Hepatocyte (in vitro differentiated cells): ENCODE measurements at regions not wholly inside any gene's neighbourhood (a gene's known extent, or its start where the extent isn't known, plus 50 kb on each side); places are given as distances from the start of the nearest gene placed in this dataset.

Source experiments
- DNase-seq: peaks from one replicate; pipeline ENCODE4 v3.0.0-alpha.2; 2016; ENCODE audit warnings: low spot score
- H2AFZ ChIP-seq: fragments of 200-600 bp; sonication (generic); 2 replicates; pipeline ENCODE4 v1.6.0; 2016; ENCODE audit warnings: antibody characterized with exemption, mild to moderate bottlenecking
- H3K27ac ChIP-seq: fragments of 200-600 bp; sonication (generic); 2 replicates; pipeline ENCODE4 v1.5.1; 2016; ENCODE audit warnings: mild to moderate bottlenecking
- H3K27me3 ChIP-seq: fragments of 200-600 bp; sonication (generic); 2 replicates; pipeline ENCODE4 v1.6.1; 2016
- H3K36me3 ChIP-seq: fragments of 200-600 bp; sonication (generic); replicated peaks from 2 replicates; pipeline ENCODE4 v1.5.1; 2016; ENCODE audit warnings: low read depth; ENCODE audit not compliant: insufficient read depth
- H3K4me1 ChIP-seq: fragments of 200-600 bp; sonication (generic); 2 replicates; pipeline ENCODE4 v1.5.1; 2016; ENCODE audit warnings: mild to moderate bottlenecking, moderate library complexity; ENCODE audit not compliant: insufficient read depth
- H3K4me2 ChIP-seq: fragments of 200-600 bp; sonication (generic); 2 replicates; pipeline ENCODE4 v1.6.0; 2016
- H3K4me3 ChIP-seq: fragments of 200-600 bp; sonication (generic); 2 replicates; pipeline ENCODE4 v1.5.1; 2016; ENCODE audit warnings: mild to moderate bottlenecking
- H3K79me2 ChIP-seq: fragments of 200-600 bp; sonication (generic); 2 replicates; pipeline ENCODE4 v1.6.0; 2017; ENCODE audit warnings: mild to moderate bottlenecking
- H3K9me2 ChIP-seq: fragments of 200-600 bp; sonication (generic); replicated peaks from 2 replicates; pipeline ENCODE4 v1.6.0; 2017; ENCODE audit warnings: mild to moderate bottlenecking; ENCODE audit not compliant: insufficient read depth
- H3K9me3 ChIP-seq: fragments of 200-600 bp; sonication (generic); 2 replicates; pipeline ENCODE4 v1.5.1; 2016; ENCODE audit warnings: low read depth, mild to moderate bottlenecking
- H4K20me1 ChIP-seq: fragments of 200-600 bp; sonication (generic); 2 replicates; pipeline ENCODE4 v1.6.0; 2016; ENCODE audit warnings: mild to moderate bottlenecking; ENCODE audit not compliant: insufficient read depth, poor library complexity, severe bottlenecking
- CTCF ChIP-seq: fragments of 200-600 bp; sonication (generic); IDR thresholded peaks from 2 replicates; pipeline ENCODE4 v1.5.1; 2016; ENCODE audit warnings: antibody characterized with exemption, mild to moderate bottlenecking; ENCODE audit not compliant: poor library complexity
- EZH2 ChIP-seq: fragments of 200-600 bp; sonication (generic); IDR thresholded peaks from 2 replicates; pipeline ENCODE4 v1.6.1; 2016; ENCODE audit warnings: antibody characterized with exemption, mild to moderate bottlenecking, borderline replicate concordance
- EZH2phosphoT487 ChIP-seq: fragments of 200-600 bp; sonication (generic); IDR thresholded peaks from one replicate; pipeline ENCODE4 v1.6.1; 2018; ENCODE audit warnings: antibody characterized with exemption, mild to moderate bottlenecking, low read depth, moderate library complexity; ENCODE audit not compliant: unreplicated experiment, severe bottlenecking
- WGBS: methylation state at CpG from one replicate; pipeline ENCODE4 v1.1.6; 2016; ENCODE audit warnings: low lambda C conversion rate; ENCODE audit errors: missing lambda C conversion rate; 5-methylcytosine and 5-hydroxymethylcytosine counted together

GRCh38 chr2:103423100-103423499 lies 661.3 kb downstream of the TMEM182 start:
- Histone ChIP-seq H3K79me2 (no peaks in the 10 kb centered on the region), H3K27ac (no peak overlapping the region), H3K27me3 (no peaks in the 10 kb centered on the region), H2AFZ (no peak overlapping the region), H3K36me3 (no peaks in the 10 kb centered on the region), H3K9me3 (no peaks in the 10 kb centered on the region), H3K9me2 (no peaks in the 10 kb centered on the region), H3K4me2 (no peak overlapping the region), H3K4me3 (no peak overlapping the region), H3K4me1 (no peaks in the 10 kb centered on the region), H4K20me1 (no peaks in the 10 kb centered on the region)
- TF ChIP-seq CTCF (no peak), EZH2phosphoT487 (no peak), EZH2 (no peak)
- 94% methylated on average over 2 of the region's 2 CpGs for WGBS
- no peak for DNase-seq

- Histone ChIP-seq H3K27me3 (no peaks in the 10 kb centered on the region), H3K9me3 (no peaks in the 10 kb centered on the region), H3K9me2 (no peaks in the 10 kb centered on the region), H3K36me3 (no peaks in the 10 kb centered on the region), H3K4me2 (no peak overlapping the region), H2AFZ (no peak overlapping the region), H3K79me2 (no peaks in the 10 kb centered on the region), H4K20me1 (no peaks in the 10 kb centered on the region), H3K4me1 (no peaks in the 10 kb centered on the region), H3K4me3 (no peak overlapping the region), H3K27ac (no peak overlapping the region)
- 95% methylated on average over 3 of the region's 3 CpGs for WGBS
- no peak for DNase-seq
- no peak for TF ChIP-seq EZH2
- TF ChIP-seq EZH2phosphoT487, result no peak
- no peak for TF ChIP-seq CTCF
These were observed 665.7 kb downstream of the TMEM182 start for GRCh38 chr2:103427567-103427966.

GRCh38 chr2:103430191-103430590 lies 668.4 kb downstream of the TMEM182 start:
- Histone ChIP-seq H3K9me2 (no peaks in the 10 kb centered on the region), H3K27me3 (no peaks in the 10 kb centered on the region), H3K27ac (no peak overlapping the region), H3K9me3 (no peaks in the 10 kb centered on the region), H2AFZ (no peak overlapping the region), H3K79me2 (no peaks in the 10 kb centered on the region), H3K4me2 (no peak overlapping the region), H3K36me3 (no peaks in the 10 kb centered on the region), H4K20me1 (no peaks in the 10 kb centered on the region), H3K4me1 (no peaks in the 10 kb centered on the region), H3K4me3 (no peak overlapping the region)
- no peak for TF ChIP-seq EZH2phosphoT487
- TF ChIP-seq EZH2, result no peak
- no peak for TF ChIP-seq CTCF
- WGBS, result 90% methylated on average over 6 of the region's 6 CpGs
- DNase-seq, result no peak

GRCh38 chr2:103435010-103435409 lies 673.2 kb downstream of the TMEM182 start:
- Histone ChIP-seq H3K9me3 (no peaks in the 10 kb centered on the region), H2AFZ (no peak overlapping the region), H3K4me3 (no peak overlapping the region), H3K79me2 (no peaks in the 10 kb centered on the region), H3K9me2 (no peaks in the 10 kb centered on the region), H3K4me1 (no peaks in the 10 kb centered on the region), H4K20me1 (no peaks in the 10 kb centered on the region), H3K36me3 (no peaks in the 10 kb centered on the region), H3K4me2 (no peak overlapping the region), H3K27me3 (no peaks in the 10 kb centered on the region), H3K27ac (no peak overlapping the region)
- TF ChIP-seq EZH2phosphoT487 (no peak), CTCF (no peak)
- DNase-seq, result no peak
- 91% methylated on average over 3 of the region's 3 CpGs for WGBS
